Gastrocnemius medialis (tissue), 4 donors: ENCODE measurements at regions not wholly inside any gene's neighbourhood (a gene's known extent, or its start where the extent isn't known, plus 50 kb on each side); places are given as distances from the start of the nearest gene placed in this dataset.

Experiments used
- ATAC-seq, 2 donors: fragments of 150-250 bp; one replicate each; pipeline ENCODE4 v1.9.1; 2016
- DNase-seq, 2 donors: peaks; one replicate each; pipeline ENCODE4 v3.0.0-alpha.2; 2019
- H3K27ac ChIP-seq, 4 donors: fragments of 200-600 bp; sonication (generic); 1 replicate in 1 of 4; 2 replicates in 3 of 4; pipeline ENCODE4 v1.5.1; 2016 to 2018; ENCODE audit warnings: mild to moderate bottlenecking in 2 of 4, moderate library complexity in 1 of 4
- H3K27me3 ChIP-seq, 3 donors: fragments of 200-600 bp; sonication (generic) in 2 of 3; 1 replicate in 1 of 3; 2 replicates in 2 of 3; pipeline versions ENCODE4 v1.5.1 to v1.6.0; 2016 to 2019; ENCODE audit warnings: mild to moderate bottlenecking in 1 of 3, moderate library complexity in 1 of 3
- H3K36me3 ChIP-seq, 2 donors: fragments of 200-600 bp; sonication (generic) in 1 of 2; one replicate each; pipeline ENCODE4 v1.5.1; 2017 to 2018
- H3K4me1 ChIP-seq, 2 donors: fragments of 200-600 bp; sonication (generic) in 1 of 2; one replicate each; pipeline ENCODE4 v1.5.1; 2016 to 2017; ENCODE audit warnings: mild to moderate bottlenecking in 2 of 2
- H3K4me3 ChIP-seq, 4 donors: fragments of 200-600 bp; sonication (generic) in 3 of 4; 1 replicate in 1 of 4; 2 replicates in 3 of 4; pipeline ENCODE4 v1.5.1; 2016 to 2019; ENCODE audit warnings: mild to moderate bottlenecking in 2 of 4
- H3K9me3 ChIP-seq, 3 donors: fragments of 200-600 bp; sonication (generic) in 2 of 3; 1 replicate in 1 of 3; 2 replicates in 2 of 3; pipeline ENCODE4 v1.5.1; 2016 to 2019
- CTCF ChIP-seq, 5 experiments: fragments of 450-650 bp in 3 of 5; fragments of 200-600 bp in 2 of 5; sonication (generic) in 2 of 5; IDR thresholded peaks in 4 of 5; conservative IDR thresholded peaks in 1 of 5; 1 replicate in 4 of 5; 2 replicates in 1 of 5; pipeline ENCODE4 v1.5.1; 2016 to 2019; ENCODE audit warnings: antibody characterized with exemption in 5 of 5, mild to moderate bottlenecking in 3 of 5, moderate library complexity in 3 of 5
- POLR2A ChIP-seq, 2 donors: fragments of 450-650 bp; IDR thresholded peaks; one replicate each; pipeline ENCODE4 v1.6.1; 2017; ENCODE audit warnings: antibody characterized with exemption in 2 of 2, mild to moderate bottlenecking in 2 of 2, moderate library complexity in 2 of 2
- in situ Hi-C, 4 donors: fragments of 200-750 bp; cut with MboI; loops; one replicate each; pipeline versions ENCODE4 v1.15.0 to v1.8.0; 2017; ENCODE audit warnings: low sequenced_read_pairs in 4 of 4
- intact Hi-C: fragments of 100-400 bp; cut with DNase I; formaldehyde crosslinking; loops from one replicate; pipeline ENCODE4 v1.15.1; 2023; ENCODE audit warnings: low total_unique reads

- intact Hi-C loops: no loop called here
- H3K4me1 ChIP-seq: no peaks in the 10 kb centered on the region
- H3K36me3 ChIP-seq: no peaks in the 10 kb centered on the region
- H3K27me3 ChIP-seq: no peaks in the 10 kb centered on the region
- in situ Hi-C loops: no loop called here
- TF ChIP-seq CTCF (IDR thresholded peaks at IDR 0.05 in 4 of 5, conservative IDR thresholded peaks at IDR 0.05 in 1 of 5): no peak
- TF ChIP-seq POLR2A (IDR thresholded peaks at IDR 0.05): no peak
- ATAC-seq: no peak
- H3K27ac ChIP-seq: no peak overlapping the region
- H3K9me3 ChIP-seq: no peaks in the 10 kb centered on the region
- no peak for DNase-seq
- H3K4me3 ChIP-seq: no peak overlapping the region
Observed at GRCh38 chr2:100764430-100764829, 55.5 kb upstream of the NPAS2 start.

- no peaks in the 10 kb centered on the region for H3K36me3 ChIP-seq
- DNase-seq (no peak), ATAC-seq (no peak)
- in situ Hi-C loops (no loop called here), intact Hi-C loops (no loop called here)
- no peaks in the 10 kb centered on the region for H3K27me3 ChIP-seq
- no peak overlapping the region for H3K4me3 ChIP-seq
- H3K9me3 ChIP-seq: no peaks in the 10 kb centered on the region
- H3K27ac ChIP-seq: no peak overlapping the region
- no peaks in the 10 kb centered on the region for H3K4me1 ChIP-seq
- TF ChIP-seq CTCF (IDR thresholded peaks at IDR 0.05 in 4 of 5, conservative IDR thresholded peaks at IDR 0.05 in 1 of 5) (no peak), POLR2A (IDR thresholded peaks at IDR 0.05) (no peak)
Observed at GRCh38 chr2:100765481-100765880, 54.5 kb upstream of the NPAS2 start.

- TF ChIP-seq CTCF (IDR thresholded peaks at IDR 0.05 in 4 of 5, conservative IDR thresholded peaks at IDR 0.05 in 1 of 5): no peak
- Histone ChIP-seq H3K27me3 (no peaks in the 10 kb centered on the region), H3K4me1 (no peaks in the 10 kb centered on the region), H3K9me3 (no peaks in the 10 kb centered on the region), H3K36me3 (no peaks in the 10 kb centered on the region), H3K4me3 (no peak overlapping the region), H3K27ac (no peak overlapping the region)
- intact Hi-C loops: no loop called here
- DNase-seq (no peak), ATAC-seq (no peak)
- in situ Hi-C loops: no loop called here
Observed at GRCh38 chr2:100766256-100766655, 53.7 kb upstream of the NPAS2 start.

- Histone ChIP-seq H3K4me3 (no peak overlapping the region), H3K27ac (no peak overlapping the region), H3K27me3 (no peaks in the 10 kb centered on the region), H3K36me3 (no peaks in the 10 kb centered on the region), H3K4me1 (no peaks in the 10 kb centered on the region), H3K9me3 (no peaks in the 10 kb centered on the region)
- intact Hi-C loops: no loop called here
- ATAC-seq: no peak
- in situ Hi-C loops: no loop called here
- DNase-seq: no peak
- TF ChIP-seq CTCF (IDR thresholded peaks at IDR 0.05 in 4 of 5, conservative IDR thresholded peaks at IDR 0.05 in 1 of 5) (no peak), POLR2A (IDR thresholded peaks at IDR 0.05) (no peak)
Observed at GRCh38 chr2:100766806-100767205, 53.1 kb upstream of the NPAS2 start.

GRCh38 chr2:100767224-100767653 is 52.7 kb upstream of the NPAS2 start:
- intact Hi-C loops (no loop called here), in situ Hi-C loops (no loop called here)
- Histone ChIP-seq H3K4me1 (no peaks in the 10 kb centered on the region), H3K36me3 (no peaks in the 10 kb centered on the region), H3K27me3 (no peaks in the 10 kb centered on the region), H3K4me3 (no peak overlapping the region), H3K27ac (no peak overlapping the region), H3K9me3 (no peaks in the 10 kb centered on the region)
- ATAC-seq (no peak), DNase-seq (no peak)
- no peak for TF ChIP-seq POLR2A (IDR thresholded peaks at IDR 0.05)
